Middle frontal gyrus (tissue), 1 donor: ENCODE measurements at regions not wholly inside any gene's neighbourhood (a gene's known extent, or its start where the extent isn't known, plus 50 kb on each side); places are given as distances from the start of the nearest gene placed in this dataset.
A peak's percentile ranks its signal among the peaks of the same experiment; 100 is the strongest.
"Not testable (repeated sequence)": the region's sequence is repeated elsewhere in the genome, so short reads cannot be mapped to it uniquely, and the experiment has no call there.

Experiments used
- DNase-seq: peaks from one replicate; pipeline ENCODE4 v3.0.0-alpha.2; 2015; ENCODE audit warnings: low spot score; ENCODE audit errors: extremely low spot score

- no peak for DNase-seq
These were observed 73.6 kb upstream of the HSPA9 start for GRCh38 chr5:138648841-138649240.

DNA sequence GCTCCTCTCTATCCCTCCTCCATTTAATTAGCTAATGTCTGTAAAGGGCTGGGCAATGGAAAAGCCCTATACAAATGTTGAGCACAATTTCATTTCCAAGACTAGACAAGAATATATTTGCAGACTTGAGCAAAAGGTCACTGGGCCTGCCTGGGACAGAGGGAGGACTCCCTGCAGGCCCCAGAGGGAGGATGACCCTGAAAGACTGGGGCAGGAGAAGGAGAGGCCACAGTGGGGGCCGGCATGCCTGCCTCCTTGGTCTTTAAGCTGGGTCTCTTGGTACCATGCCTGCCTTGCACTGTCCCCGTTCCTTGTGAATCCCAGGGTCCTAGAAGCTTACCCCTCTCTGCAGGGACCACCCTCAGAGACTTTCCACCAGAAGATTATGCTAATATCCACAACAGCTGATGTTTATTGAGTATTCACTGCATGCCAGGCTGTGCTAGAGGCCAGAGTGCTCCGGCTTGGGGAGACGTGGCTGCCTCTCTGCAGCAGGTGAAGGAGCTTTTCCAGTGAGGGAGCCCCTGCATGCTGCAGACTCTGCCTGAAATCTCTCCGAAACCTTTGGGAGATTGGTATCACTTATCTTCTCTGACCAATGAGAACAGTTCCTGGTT is 72.7 kb upstream of the HSPA9 start:
- no peak for DNase-seq

DNA sequence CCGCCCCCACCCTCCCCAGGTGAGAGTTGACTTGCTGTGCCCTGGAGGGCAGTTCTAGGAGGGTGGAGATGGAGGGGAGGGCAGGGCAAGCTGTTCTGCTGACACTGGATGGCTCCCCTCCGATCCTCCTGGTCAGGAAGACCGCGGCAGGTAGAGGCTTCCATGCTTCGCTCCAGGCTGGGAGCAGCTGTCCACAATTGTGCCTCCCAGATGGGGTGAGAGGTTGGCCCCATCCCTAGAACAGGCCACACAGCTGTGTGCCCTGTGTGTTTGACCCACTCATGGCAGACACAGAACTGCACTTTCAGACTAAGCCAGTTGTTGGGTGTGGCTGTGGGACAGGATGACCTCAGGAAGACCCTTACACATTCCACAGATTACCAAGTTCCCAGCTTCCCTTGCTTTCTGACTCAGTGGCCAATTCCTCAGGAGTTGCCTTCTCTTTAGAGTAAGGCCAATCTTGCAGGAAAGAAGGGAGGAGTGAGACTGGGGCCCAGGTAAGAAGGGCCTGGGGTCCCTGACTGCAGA is 72.1 kb upstream of the HSPA9 start:
- no peak for DNase-seq

DNA sequence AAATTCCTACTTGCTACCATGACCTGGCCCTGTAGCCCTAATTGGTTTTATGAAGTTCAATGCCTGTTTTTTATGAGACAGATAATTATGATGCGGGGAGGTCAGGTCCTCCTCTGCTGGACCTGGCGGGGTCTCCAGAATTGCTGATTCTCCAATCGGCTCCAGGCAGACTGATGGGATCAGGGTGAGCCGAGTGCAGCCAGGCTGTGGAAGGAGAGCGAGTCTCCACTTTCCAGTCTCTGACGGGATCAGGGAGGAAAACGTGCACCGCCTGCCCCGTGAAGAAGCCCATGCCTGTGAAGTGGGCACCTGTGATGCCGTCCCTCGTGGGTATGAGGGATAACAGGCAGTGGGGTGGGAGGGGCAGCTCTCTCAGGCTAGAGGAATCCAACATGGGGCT is 71.5 kb upstream of the HSPA9 start:
- DNase-seq = no peak

GRCh38 chr5:138645778-138646575 is 70.8 kb upstream of the HSPA9 start:
- DNase-seq = no peak

DNA sequence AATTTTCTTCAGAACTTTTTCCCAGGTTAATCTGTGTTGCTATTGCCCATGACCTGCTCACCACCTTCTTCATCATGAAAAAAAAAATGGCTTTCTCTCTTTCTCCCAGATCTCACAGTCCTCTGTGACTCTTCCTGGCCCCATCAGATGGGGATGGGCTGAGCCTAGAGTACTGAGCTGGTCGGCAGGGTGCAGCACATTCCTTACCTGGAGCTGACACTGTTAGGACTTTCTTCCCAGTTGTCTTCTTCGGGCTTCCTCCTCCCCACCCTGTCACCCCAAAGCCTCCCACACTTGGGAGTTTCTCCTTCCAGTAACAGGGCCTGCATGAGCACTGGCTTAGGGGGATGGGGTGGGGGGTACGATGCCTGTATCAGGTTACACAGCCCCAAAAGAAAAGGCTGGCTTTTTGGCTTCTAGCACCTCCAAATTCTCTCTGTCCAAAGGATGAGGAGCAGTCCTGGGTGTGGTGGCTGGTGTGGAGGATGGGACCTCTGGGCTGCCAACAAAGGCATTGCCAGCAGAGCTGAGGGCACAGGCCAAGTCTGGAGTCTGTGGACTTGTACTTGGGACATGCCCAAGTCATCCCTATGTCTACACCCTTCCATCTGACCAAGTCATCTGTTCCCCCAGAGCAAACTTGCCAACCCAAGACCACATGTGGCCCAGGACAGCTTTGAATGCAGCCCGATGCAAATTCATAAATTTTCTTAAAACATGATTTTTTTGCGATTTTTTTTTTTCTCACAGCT is 68.0 kb upstream of the HSPA9 start:
- DNase-seq = no peak

- DNase-seq = peak; percentile 59
These were observed 66.5 kb upstream of the HSPA9 start for GRCh38 chr5:138641547-138642298.

GRCh38 chr5:138640646-138641254 is 65.5 kb upstream of the HSPA9 start:
- no peak for DNase-seq

DNA sequence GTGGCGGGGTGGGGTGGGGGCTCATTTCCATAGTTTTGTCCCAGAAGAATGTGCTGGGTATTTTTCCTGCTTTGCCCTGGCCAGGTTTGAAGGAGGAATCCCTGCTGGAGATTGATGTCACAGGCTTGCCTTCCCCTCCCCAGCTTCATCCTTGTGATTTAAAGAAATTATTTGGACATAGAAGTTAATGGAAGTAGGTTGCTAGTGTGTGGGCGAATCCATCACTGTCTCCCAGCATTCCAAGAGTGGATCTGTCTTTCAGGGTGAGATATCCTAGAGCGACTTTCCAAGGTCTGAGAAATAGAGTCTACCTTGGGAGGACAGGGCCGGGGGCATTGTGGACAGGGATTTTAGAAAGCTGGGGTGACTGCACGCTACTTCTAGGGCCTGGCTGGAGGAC is 64.9 kb upstream of the HSPA9 start:
- DNase-seq = no peak

DNA sequence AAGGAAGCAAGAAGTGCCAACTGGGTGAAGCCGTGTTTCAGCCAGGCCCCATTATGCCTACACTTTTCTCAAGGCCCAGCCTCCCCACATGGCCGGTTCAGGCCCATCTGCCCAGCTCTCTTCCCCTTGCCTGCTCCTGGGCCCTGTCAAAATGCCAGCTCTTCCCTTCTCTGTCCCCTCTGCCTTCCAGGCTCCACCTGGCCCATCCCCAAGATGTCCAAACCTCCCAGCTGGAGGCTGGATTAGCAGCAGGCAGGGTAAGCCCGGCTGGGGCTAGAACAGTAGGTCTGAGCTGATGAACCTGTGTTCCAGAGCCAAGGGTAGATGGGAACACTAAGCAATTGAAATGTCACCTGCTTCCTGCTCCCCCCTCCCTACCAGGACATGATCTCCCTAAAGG is 64.1 kb upstream of the HSPA9 start:
- DNase-seq = no peak

GRCh38 chr5:138637256-138637655 is 62.1 kb upstream of the HSPA9 start:
- DNase-seq = no peak

GRCh38 chr5:138636398-138636944 is 61.3 kb upstream of the HSPA9 start:
- no peak for DNase-seq

DNA sequence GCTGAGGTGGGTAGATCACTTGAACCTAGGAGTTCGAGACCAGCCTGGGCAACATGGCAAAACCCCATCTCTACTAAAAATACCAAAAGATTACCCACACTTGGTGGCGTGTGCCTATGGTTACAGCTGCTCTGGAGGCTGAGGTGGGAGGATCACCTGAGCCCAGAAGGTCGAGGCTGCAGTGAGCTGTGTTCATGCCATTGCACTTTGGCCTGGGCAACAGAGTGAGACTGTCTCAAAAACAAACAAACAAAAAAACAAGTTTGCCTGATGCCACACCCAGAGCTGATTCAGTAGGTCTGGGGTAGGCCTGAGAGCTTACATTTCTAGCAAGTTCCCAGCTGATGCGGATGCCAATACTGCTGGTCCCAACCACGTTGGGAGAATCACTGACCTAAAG is 60.5 kb upstream of the HSPA9 start:
- DNase-seq = no peak

- DNase-seq = no peak
These were observed 60.1 kb upstream of the HSPA9 start for GRCh38 chr5:138635265-138635664.

GRCh38 chr5:138634804-138635203 is 59.6 kb upstream of the HSPA9 start:
- not testable (repeated sequence) for DNase-seq

GRCh38 chr5:138632900-138633489 is 57.8 kb upstream of the HSPA9 start:
- peak; percentile 68 for DNase-seq

DNA sequence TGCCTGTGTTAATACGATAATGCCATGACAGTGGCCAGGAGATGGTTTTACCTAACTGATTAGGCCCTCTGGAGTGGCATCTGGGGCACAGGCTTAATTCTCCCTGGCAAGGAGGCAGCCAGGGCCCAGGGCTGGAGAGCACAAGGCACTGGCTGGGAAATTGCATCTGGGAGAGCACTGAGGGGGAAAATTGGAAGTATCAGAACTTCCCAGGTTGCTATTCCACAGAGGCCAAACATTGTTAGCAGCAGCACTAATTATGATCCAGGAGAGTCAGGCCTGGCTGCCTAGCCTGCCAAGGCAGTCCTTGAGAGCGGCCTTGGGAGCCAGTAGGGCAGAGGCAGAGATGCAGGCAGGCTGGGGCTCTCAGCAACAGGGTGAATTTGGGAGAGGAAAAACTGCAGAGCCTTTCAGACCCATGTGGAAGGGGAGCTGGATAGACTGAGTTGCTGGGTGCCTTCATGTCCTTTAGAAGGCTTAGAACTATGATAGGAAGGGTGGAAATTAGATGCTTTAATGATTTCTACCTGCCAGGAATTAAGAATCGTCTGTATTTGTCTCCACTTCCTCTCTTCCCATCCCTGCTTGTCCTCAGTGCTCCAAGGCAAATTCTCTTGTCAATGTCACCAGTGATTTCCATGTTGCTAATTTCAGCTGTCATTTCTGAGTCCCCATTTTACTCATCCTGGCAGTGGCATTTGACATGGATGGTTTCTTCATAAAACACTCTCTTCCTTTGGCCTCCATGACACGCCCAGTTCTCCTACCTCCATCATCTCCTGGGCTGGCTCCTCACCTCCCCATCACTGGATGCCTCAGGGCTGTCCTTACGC is 56.1 kb upstream of the HSPA9 start:
- no peak for DNase-seq

DNA sequence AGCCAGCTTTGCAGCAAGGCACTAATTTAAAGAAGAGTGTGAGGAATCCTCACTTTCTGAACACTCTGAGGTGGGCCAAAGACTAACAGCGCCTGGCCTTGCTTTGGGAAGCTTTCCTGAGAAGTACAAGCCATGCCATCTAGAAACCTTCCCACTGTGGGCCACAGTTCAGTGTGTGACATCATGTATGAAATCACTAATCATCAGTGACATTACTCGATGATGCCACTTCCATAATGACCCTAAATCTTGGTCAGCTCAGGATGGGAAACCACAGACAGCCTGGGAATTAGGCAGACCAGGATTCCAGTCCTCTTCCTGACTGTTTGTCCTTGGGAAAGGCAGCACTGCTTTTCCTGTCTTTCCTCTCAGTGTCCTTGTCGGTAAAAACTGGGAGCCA is 54.2 kb upstream of the HSPA9 start:
- no peak for DNase-seq

DNA sequence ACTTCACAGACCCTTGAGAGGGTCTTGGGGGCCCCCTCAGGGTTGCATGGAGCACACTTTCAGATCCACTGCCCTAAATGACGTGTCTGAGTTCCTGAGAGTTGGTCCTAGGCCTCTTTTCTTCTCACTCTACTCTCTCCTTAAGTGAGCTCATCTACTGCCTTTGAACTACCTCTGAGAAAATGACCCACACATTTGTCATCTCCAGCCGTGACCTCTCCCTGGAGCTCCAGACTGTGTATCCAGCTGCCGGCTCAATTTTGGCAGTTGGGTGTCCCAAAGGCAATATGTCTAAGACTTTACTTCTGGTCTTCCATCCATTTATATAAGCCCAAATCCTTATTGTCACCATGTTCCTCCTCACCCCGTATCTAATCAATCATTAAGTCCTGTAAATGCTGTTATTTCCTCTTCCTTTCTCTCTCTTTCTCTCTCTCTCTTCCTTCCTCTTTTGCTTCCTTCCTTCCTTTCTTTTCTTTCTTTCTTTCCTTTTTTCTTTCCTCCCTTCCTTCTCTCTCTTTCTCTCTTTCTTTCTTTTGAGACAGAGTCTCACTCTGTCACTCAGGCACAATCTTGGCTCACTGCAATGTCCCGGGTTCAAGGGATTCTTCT is 51.2 kb upstream of the HSPA9 start:
- no peak for DNase-seq
